Heart right ventricle (tissue), 16 donors: ENCODE measurements at regions not wholly inside any gene's neighbourhood (a gene's known extent, or its start where the extent isn't known, plus 50 kb on each side); places are given as distances from the start of the nearest gene placed in this dataset.

Experiments used
- ATAC-seq, 8 donors: fragments of 200-7000 bp; cut with Tn5 transposase; one replicate each; pipeline ENCODE4 v1.9.1; 2020; ENCODE audit warnings: mild to moderate bottlenecking in 8 of 8, moderate library complexity in 8 of 8, moderate number of reproducible peaks in 1 of 8
- DNase-seq, 2 donors: peaks; one replicate each; pipeline ENCODE4 v3.0.0-alpha.2; 2020
- H3K27ac ChIP-seq, 10 donors: fragments of 200-600 bp; sonication (generic) in 2 of 10; one replicate each; pipeline versions ENCODE4 v1.5.0 to v1.8.0; 2020 to 2022; ENCODE audit warnings: mild to moderate bottlenecking in 3 of 10
- H3K27me3 ChIP-seq, 7 donors: fragments of 200-600 bp; one replicate each; pipeline ENCODE4 v1.8.0; 2021 to 2022; ENCODE audit warnings: mild to moderate bottlenecking in 2 of 7
- H3K36me3 ChIP-seq, 9 donors: fragments of 200-600 bp; sonication (generic) in 1 of 9; one replicate each; pipeline versions ENCODE4 v1.5.0 to v1.8.0; 2020 to 2022; ENCODE audit warnings: mild to moderate bottlenecking in 2 of 9
- H3K4me1 ChIP-seq, 9 donors: fragments of 200-600 bp; sonication (generic) in 1 of 9; one replicate each; pipeline versions ENCODE4 v1.5.0 to v1.8.0; 2020 to 2022; ENCODE audit warnings: mild to moderate bottlenecking in 4 of 9
- H3K4me3 ChIP-seq, 10 donors: fragments of 200-600 bp; sonication (generic) in 2 of 10; one replicate each; pipeline versions ENCODE4 v1.5.0 to v1.8.0; 2020 to 2022; ENCODE audit warnings: mild to moderate bottlenecking in 7 of 10, moderate library complexity in 2 of 10
- H3K9me3 ChIP-seq, 11 donors: fragments of 200-600 bp in 10 of 11; sonication (generic) in 2 of 11; one replicate each; pipeline versions ENCODE4 v1.5.0 to v1.8.0; 2013 to 2022; ENCODE audit warnings: mild to moderate bottlenecking in 2 of 11, control low read depth in 1 of 11, moderate library complexity in 1 of 11
- WGBS, 2 donors: extraction: QIAGEN DNeasy Blood & Tissue Kit; methylation state at CpG; one replicate each; pipeline ENCODE4 v1.1.7; 2013; ENCODE audit warnings: inconsistent platforms in 1 of 2; 5-methylcytosine and 5-hydroxymethylcytosine counted together
- intact Hi-C, 10 donors: fragments of 100-400 bp; cut with DNase I; formaldehyde crosslinking; loops; one replicate each; pipeline versions ENCODE4 v1.11.1 to v1.14.2; 2022
- TF ChIP-seq, protein P1 (sequence below), 9 donors: fragments of 200-600 bp; sonication (generic) in 2 of 9; IDR thresholded peaks; one replicate each; pipeline versions ENCODE4 v1.5.0 to v1.8.0; 2021 to 2022; ENCODE audit warnings: antibody characterized with exemption in 9 of 9, mild to moderate bottlenecking in 5 of 9, moderate library complexity in 1 of 9
- donor health status: Arrhythmogenic right ventricular cardiomyopathy.
- donor health status: ischemic (EF 13 %, LVEDD 7.1; RV severe dilation, severe dysfunction).
- donor health status: healthy with polysubstance abuse.
- donor health status: DM: no; HTN: yes; CAD: no.
- donor health status: DM: no; HTN: no; CAD: no.
- donor health status: ischemic (EF 25% LVEDD 6.9; RV normal size, moderate dysfunction).
- donor health status: ischemic (EF 25% LVEDD 5.7; RV mildly dilated, moderate dysfunction).
- donor health status: healthy.
- donor health status: DM: yes; HTN: yes; CAD: no.
- donor health status: Ischemic cardiomyopathy.
- donor health status: ischemic (EF 35%, LVEDD 5.7; RV mildly dilated, moderate dysfunction).
- donor health status: nonischemic (EF 11% LVEDD 7.7; RV severe dilation, severe dysfunction).
- donor health status: DM: yes; HTN: yes; CAD: no.
- donor health status: PGD.
- donor health status: ischemic (EF 29% LVEDD 5.4; RV normal size, mild dysfunction).
- donor health status: nonischemic (EF 23%, LVEDD 6.1; RV moderate dilation, normal function).

GRCh38 chr5:174980952-174981351, 256.6 kb downstream of the MSX2 start:
- WGBS, 2 donors: 46 to 57% methylated on average over 2 of the region's 2 CpGs
- peaks cover 0 to 20% (median 5%) of the 10 kb centered on the region in 7 donors for H3K27me3 ChIP-seq
- H3K36me3 ChIP-seq: no peaks in the 10 kb centered on the region
- no peaks in the 10 kb centered on the region for H3K4me1 ChIP-seq
- intact Hi-C loops: no loop called here
- no peak overlapping the region for H3K4me3 ChIP-seq
- no peak for DNase-seq
- no peak overlapping the region for H3K27ac ChIP-seq
- ATAC-seq: no peak
- TF ChIP-seq, protein P1, sequence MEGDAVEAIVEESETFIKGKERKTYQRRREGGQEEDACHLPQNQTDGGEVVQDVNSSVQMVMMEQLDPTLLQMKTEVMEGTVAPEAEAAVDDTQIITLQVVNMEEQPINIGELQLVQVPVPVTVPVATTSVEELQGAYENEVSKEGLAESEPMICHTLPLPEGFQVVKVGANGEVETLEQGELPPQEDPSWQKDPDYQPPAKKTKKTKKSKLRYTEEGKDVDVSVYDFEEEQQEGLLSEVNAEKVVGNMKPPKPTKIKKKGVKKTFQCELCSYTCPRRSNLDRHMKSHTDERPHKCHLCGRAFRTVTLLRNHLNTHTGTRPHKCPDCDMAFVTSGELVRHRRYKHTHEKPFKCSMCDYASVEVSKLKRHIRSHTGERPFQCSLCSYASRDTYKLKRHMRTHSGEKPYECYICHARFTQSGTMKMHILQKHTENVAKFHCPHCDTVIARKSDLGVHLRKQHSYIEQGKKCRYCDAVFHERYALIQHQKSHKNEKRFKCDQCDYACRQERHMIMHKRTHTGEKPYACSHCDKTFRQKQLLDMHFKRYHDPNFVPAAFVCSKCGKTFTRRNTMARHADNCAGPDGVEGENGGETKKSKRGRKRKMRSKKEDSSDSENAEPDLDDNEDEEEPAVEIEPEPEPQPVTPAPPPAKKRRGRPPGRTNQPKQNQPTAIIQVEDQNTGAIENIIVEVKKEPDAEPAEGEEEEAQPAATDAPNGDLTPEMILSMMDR (IDR thresholded peaks at IDR 0.05): no peak
- H3K9me3 ChIP-seq: peaks cover 0 to 5% (median 0%) of the 10 kb centered on the region in 11 donors

DNA sequence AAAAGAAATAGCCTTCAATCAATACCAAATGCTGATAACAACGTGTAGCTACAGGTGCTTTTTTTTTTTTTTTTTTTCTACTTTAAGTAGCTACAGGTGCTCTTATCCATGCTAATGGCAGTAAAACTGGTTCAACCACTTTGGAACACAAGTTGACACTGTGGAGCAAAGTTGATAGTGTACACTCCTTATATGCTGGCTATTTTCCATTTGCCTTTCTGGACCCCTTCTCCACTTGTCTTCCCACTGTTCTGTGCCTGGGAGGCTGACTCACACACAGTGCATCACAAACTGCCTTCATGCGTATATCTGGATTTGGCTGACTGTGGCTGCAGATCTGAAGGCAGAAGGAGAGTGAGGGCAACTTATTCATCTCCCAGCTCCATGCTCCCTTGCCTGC, 247.9 kb downstream of the MSX2 start:
- WGBS, 2 donors: 43 to 56% methylated on average over 2 of the region's 2 CpGs
- no peak for DNase-seq
- Histone ChIP-seq H3K4me3 (no peak overlapping the region), H3K27ac (no peak overlapping the region), H3K4me1 (no peaks in the 10 kb centered on the region), H3K36me3 (no peaks in the 10 kb centered on the region), H3K9me3 (peaks cover 0 to 23% (median 5%) of the 10 kb centered on the region in 11 donors), H3K27me3 (peaks cover 0 to 35% (median 11%) of the 10 kb centered on the region in 7 donors)
- intact Hi-C loops: no loop called here
- TF ChIP-seq, protein P1 (IDR thresholded peaks at IDR 0.05): no peak
- ATAC-seq: no peak

GRCh38 chr5:174971210-174971609, 246.8 kb downstream of the MSX2 start:
- Histone ChIP-seq H3K4me3 (no peak overlapping the region), H3K27ac (no peak overlapping the region), H3K27me3 (peaks cover 0 to 33% (median 11%) of the 10 kb centered on the region in 7 donors), H3K36me3 (no peaks in the 10 kb centered on the region), H3K4me1 (no peaks in the 10 kb centered on the region), H3K9me3 (peaks cover 0 to 34% (median 16%) of the 10 kb centered on the region in 11 donors)
- no peak for DNase-seq
- intact Hi-C loops: no loop called here
- TF ChIP-seq, protein P1 (IDR thresholded peaks at IDR 0.05): no peak
- ATAC-seq: no peak

GRCh38 chr5:174970502-174970901, 246.1 kb downstream of the MSX2 start:
- WGBS, 2 donors: 68 to 69% methylated on average over 4 of the region's 4 CpGs
- H3K4me3 ChIP-seq: no peak overlapping the region
- no peak overlapping the region for H3K27ac ChIP-seq
- ATAC-seq (no peak), DNase-seq (no peak)
- intact Hi-C loops: no loop called here
- H3K27me3 ChIP-seq: peaks cover 0 to 26% (median 11%) of the 10 kb centered on the region in 7 donors
- H3K36me3 ChIP-seq: no peaks in the 10 kb centered on the region
- no peaks in the 10 kb centered on the region for H3K4me1 ChIP-seq
- TF ChIP-seq, protein P1 (IDR thresholded peaks at IDR 0.05): no peak
- peaks cover 0 to 41% (median 21%) of the 10 kb centered on the region in 11 donors for H3K9me3 ChIP-seq
